Cerebellar cortex (tissue), 1 donor: ENCODE measurements at regions not wholly inside any gene's neighbourhood (a gene's known extent, or its start where the extent isn't known, plus 50 kb on each side); places are given as distances from the start of the nearest gene placed in this dataset.
"Not testable (repeated sequence)": the region's sequence is repeated elsewhere in the genome, so short reads cannot be mapped to it uniquely, and the experiment has no call there.

Source experiments
- DNase-seq: peaks from one replicate; pipeline ENCODE4 v3.0.0-alpha.2; 2015; ENCODE audit warnings: low spot score

DNA sequence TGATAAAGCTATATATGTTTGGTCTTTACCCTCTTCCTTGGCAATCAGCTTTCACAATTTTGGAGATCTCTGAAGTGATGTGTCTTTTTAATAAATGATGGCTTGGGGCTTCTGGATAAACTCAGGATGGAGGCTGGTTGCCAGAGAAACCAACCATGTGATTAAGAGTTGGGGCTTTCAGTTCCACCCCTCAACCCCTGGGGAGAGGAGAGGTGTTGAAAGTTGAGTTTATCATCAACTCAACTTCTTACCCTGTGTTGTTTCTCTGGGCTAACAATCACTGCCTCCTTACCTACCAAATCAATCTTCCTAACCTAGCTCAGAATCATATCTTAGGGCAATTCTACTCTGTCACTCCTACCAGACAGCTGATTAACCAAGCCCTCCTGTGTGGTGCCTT, 735.8 kb downstream of the ZPLD1 start:
- DNase-seq: no peak

GRCh38 chr3:103173940-103174339, 739.1 kb downstream of the ZPLD1 start:
- DNase-seq: no peak

DNA sequence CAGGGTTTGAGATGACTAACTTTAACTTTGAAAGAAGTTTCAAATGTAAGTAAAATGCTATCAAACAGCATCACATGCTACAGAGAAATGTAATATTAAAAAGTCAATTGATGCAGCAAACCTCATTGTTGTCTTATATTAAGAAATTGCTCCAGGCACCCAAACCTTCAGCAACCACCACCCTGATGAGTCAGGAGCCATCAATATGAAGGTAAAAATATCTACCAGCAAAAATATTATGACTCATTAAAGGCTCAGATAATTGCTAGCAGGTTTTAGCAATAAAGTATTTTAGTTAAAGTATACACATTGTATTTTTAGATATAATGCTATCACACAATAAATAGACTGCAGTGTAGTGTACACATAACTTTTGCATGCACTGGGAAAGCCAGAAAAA, 746.3 kb downstream of the ZPLD1 start:
- DNase-seq: no peak

GRCh38 chr3:103184772-103185171, 750.0 kb downstream of the ZPLD1 start:
- DNase-seq: no peak

- no peak for DNase-seq
Measured at GRCh38 chr3:103189941-103190340, 755.1 kb downstream of the ZPLD1 start.

- no peak for DNase-seq
Measured at GRCh38 chr3:103195216-103195615, 760.4 kb downstream of the ZPLD1 start.

DNA sequence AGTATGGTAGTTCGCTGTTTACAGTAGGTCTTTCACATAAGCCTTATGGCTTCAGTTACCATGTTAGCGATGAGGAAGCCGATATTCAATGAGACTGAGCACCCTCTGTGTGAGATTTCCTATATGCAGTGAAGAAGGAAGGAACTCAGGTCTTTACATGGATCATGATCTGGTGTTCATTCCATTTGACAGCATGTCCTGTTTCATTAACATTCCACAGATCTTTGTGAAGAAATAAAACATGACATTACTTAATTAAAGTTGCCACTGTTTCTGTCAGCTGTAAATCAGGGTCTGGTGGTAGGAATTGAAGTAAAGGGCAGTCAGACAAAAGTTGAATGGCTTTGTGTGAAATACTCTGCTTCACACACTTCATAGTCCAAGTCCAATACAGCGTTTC, 768.6 kb downstream of the ZPLD1 start:
- no peak for DNase-seq

GRCh38 chr3:103210583-103210982, 775.8 kb downstream of the ZPLD1 start:
- DNase-seq: no peak

GRCh38 chr3:103218146-103218545, 783.3 kb downstream of the ZPLD1 start:
- no peak for DNase-seq

- no peak for DNase-seq
Measured at GRCh38 chr3:103218793-103219192, 784.0 kb downstream of the ZPLD1 start.

DNA sequence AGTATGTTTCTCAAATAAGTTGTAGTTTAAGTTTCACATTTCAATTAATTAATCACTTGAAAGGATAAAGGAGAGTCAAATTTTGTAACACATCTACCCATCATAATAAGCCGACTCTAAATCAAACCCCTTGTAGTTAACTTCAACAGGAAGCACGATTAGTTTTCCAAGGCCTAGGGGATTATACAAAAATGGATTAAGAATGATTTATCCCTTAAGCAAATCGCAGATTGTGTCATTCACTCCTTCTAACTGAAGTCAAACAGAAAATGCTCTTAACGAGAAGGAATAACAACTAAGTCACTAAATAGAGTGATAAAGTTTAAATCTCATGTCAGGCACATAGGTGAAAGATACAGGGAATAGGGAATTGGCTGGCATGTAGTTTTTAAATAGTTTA, 792.8 kb downstream of the ZPLD1 start:
- DNase-seq: no peak

- DNase-seq: no peak
Measured at GRCh38 chr3:103247459-103247858, 812.6 kb downstream of the ZPLD1 start.

DNA sequence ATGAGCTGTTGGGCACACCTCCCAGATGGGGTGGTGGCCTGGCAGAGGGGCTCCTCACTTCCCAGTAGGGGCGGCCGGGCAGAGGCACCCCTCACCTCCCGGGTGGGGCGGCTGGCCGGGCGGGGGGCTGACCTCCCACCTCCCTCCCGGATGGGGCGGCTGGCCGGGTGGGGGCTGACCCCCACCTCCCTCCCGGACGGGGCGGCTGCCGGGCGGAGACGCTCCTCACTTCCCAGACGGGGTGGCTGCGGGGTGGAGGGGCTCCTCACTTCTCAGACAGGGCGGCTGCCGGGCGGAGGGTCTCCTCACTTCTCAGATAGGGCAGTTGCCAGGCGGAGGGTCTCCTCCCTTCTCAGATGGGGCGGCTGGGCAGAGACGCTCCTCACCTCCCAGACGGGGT, 820.0 kb downstream of the ZPLD1 start:
- DNase-seq: not testable (repeated sequence)

GRCh38 chr3:103269287-103269686, 834.5 kb downstream of the ZPLD1 start:
- no peak for DNase-seq

DNA sequence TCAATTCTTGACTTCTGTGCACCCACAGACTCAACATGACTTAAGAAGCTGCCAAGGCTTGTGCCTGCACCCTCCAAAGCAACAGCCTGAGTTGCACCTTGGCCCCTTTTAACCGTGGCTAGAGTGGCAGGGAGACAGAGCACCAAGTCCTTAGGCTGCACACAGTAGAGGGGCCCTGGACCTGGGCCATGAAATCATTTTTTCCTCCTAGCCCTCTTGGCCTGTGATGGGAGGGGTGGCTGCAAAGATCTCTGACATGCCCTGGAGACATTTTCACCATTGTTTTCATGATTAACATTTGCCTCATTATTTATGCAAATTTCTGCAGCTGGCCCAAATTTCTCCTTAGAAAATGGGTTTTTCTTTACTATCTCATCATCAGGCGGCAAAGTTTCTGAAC, 836.8 kb downstream of the ZPLD1 start:
- no peak for DNase-seq

DNA sequence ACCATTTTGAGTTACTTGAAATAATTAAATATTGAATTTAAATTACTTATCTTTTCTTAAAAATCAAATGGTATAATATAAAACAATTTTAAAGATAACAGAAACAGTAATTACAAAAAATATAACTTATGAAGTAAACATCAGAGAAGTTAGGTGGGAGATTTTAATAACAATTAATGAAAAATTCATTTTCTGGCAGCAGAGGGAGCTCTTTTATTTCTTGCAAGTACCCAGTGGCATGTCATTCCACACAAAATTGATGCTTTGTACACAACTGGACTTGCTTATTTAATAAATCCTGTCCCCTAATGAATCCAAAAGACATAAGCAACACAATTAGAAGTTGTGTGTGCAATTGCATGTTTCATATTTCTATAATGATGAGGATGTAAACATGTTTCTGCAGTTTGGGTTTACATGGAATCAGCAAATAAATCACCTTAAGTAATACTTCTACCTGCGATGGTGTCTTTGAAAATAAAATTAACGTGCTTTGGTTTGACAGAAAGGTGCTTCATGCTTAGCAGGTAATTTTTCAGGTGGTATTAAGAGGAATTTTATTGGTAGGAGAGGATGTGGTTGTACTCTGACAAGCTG, 861.3 kb downstream of the ZPLD1 start:
- DNase-seq: peak; percentile 3

DNA sequence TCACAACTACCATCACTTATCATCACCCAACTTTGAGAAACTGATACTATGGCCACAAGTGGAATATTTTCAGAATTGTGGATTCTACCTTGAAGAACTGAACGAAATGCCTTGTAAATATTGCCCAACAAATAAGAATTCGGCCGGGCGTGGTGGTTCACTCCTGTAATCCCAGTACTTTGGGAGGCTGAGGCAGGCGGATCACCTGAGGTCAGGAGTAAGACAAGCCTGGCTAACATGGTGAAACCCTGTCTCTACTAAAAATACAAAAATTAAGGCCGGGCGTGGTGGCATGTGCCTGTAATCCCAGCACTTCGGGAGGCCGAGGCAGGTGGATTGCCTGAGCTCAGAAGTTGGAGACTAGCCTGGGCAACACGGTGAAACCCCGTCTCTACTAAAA, 862.7 kb downstream of the ZPLD1 start:
- DNase-seq: not testable (repeated sequence)

GRCh38 chr3:103306104-103306503, 871.3 kb downstream of the ZPLD1 start:
- DNase-seq: no peak

DNA sequence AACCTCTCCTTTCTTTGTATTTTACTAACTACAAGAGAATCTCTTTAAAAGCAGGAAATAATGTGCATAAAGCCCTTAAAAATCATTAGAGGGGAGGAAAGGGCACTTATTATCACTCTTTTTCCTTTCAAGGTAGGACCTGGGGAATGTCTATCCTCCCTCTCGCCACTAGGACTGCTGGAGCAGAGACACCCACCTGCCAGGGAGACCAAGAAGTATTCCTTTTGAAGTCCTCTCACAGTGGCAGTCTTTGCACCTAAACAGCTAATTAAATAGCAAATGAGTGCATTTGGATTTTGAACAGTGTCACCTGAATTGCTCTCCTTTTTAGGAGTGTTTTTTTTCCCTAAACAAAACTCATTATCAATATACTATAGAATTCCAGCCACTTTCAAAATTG, 874.1 kb downstream of the ZPLD1 start:
- no peak for DNase-seq

GRCh38 chr3:103319912-103320311, 885.1 kb downstream of the ZPLD1 start:
- DNase-seq: no peak

- no peak for DNase-seq
Measured at GRCh38 chr3:103337179-103337845, 902.5 kb downstream of the ZPLD1 start.

GRCh38 chr3:103341078-103341606, 906.3 kb downstream of the ZPLD1 start:
- DNase-seq: no peak

DNA sequence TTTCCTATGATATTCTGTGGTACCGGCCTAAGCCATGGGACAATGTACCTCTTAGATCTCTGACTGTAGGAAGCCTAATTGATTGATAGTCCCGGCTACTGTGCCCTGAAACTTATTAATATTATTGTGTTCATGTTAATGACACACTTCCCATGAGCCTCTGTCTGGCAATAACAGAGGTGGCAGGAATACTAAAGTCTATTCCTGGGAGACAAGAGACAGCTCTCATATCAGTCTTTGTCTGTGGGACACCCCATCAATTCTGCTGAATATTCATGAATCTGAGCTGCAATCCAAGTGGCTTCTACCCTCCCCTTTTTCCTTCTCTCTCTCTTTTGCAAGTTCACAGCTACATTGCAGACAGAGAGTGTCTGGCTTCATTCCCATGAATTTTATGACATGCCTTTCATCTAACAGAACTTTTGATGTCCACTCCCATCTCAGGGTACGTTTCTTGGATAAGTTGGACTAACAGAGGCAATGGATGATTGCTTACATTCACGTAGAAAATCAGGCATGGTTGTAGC, 907.5 kb downstream of the ZPLD1 start:
- DNase-seq: no peak

GRCh38 chr3:103349760-103350159, 914.9 kb downstream of the ZPLD1 start:
- no peak for DNase-seq
